GM23338 (cell line): ENCODE measurements at regions not wholly inside any gene's neighbourhood (a gene's known extent, or its start where the extent isn't known, plus 50 kb on each side); places are given as distances from the start of the nearest gene placed in this dataset.

ENCODE experiments used
- ATAC-seq: fragments of 200-7000 bp; cut with Tn5 transposase; 3 replicates; pipeline ENCODE4 v1.9.1; 2020
- DNase-seq: peaks from one replicate; pipeline ENCODE4 v3.0.0-alpha.2; 2015; ENCODE audit warnings: low spot score
- H2AFZ ChIP-seq: fragments of 200-600 bp; sonication (generic); 2 replicates; pipeline ENCODE4 v1.8.0; 2016; ENCODE audit warnings: antibody characterized with exemption, mild to moderate bottlenecking, moderate library complexity
- H3F3A ChIP-seq: fragments of 200-600 bp; sonication (generic); replicated peaks from 2 replicates; pipeline ENCODE4 v1.8.0; 2017; ENCODE audit warnings: antibody characterized with exemption, mixed run types, low read depth
- H3K27ac ChIP-seq: fragments of 200-600 bp; sonication (generic); 2 replicates; pipeline ENCODE4 v1.6.1; 2016; ENCODE audit warnings: low read depth
- H3K27me3 ChIP-seq: fragments of 200-600 bp; sonication (generic); 2 replicates; pipeline ENCODE4 v1.8.0; 2016; ENCODE audit warnings: mild to moderate bottlenecking, mixed run types, moderate library complexity; ENCODE audit not compliant: insufficient read depth
- H3K36me3 ChIP-seq: fragments of 200-600 bp; sonication (generic); 2 replicates; pipeline ENCODE4 v1.8.0; 2016; ENCODE audit warnings: mild to moderate bottlenecking; ENCODE audit not compliant: insufficient read depth
- H3K4me1 ChIP-seq: fragments of 200-600 bp; sonication (generic); 2 replicates; pipeline ENCODE4 v1.8.0; 2016; ENCODE audit warnings: mild to moderate bottlenecking, moderate library complexity; ENCODE audit not compliant: insufficient read depth
- H3K4me2 ChIP-seq: fragments of 200-600 bp; sonication (generic); 2 replicates; pipeline ENCODE4 v1.7.1; 2017; ENCODE audit warnings: mixed run types
- H3K4me3 ChIP-seq: fragments of 200-600 bp; sonication (generic); 2 replicates; pipeline ENCODE4 v1.6.1; 2016; ENCODE audit warnings: mixed run types
- H3K79me2 ChIP-seq: fragments of 200-600 bp; sonication (generic); replicated peaks from 2 replicates; pipeline ENCODE4 v1.8.0; 2017; ENCODE audit warnings: mild to moderate bottlenecking; ENCODE audit not compliant: insufficient read depth
- H3K9me2 ChIP-seq: fragments of 200-600 bp; sonication (generic); 2 replicates; pipeline ENCODE4 v1.8.0; 2017; ENCODE audit not compliant: insufficient read depth
- H4K20me1 ChIP-seq: fragments of 200-600 bp; sonication (generic); replicated peaks from 2 replicates; pipeline ENCODE4 v1.8.0; 2017; ENCODE audit warnings: mild to moderate bottlenecking; ENCODE audit not compliant: insufficient read depth
- H3K27ac Mint-ChIP-seq: 2 replicates; pipeline ENCODE4 v1.8.0; 2020; ENCODE audit warnings: inconsistent platforms, mild to moderate bottlenecking, moderate library complexity, mixed read lengths
- H3K27me3 Mint-ChIP-seq: 3 replicates; pipeline ENCODE4 v1.8.0; 2022; ENCODE audit warnings: low read depth, mild to moderate bottlenecking, moderate library complexity, mixed read lengths, inconsistent platforms; ENCODE audit not compliant: insufficient read depth, poor library complexity
- H3K36me3 Mint-ChIP-seq: 3 replicates; pipeline ENCODE4 v1.8.0; 2021; ENCODE audit warnings: low read depth, mild to moderate bottlenecking, inconsistent platforms, moderate library complexity, mixed read lengths
- H3K4me1 Mint-ChIP-seq: 3 replicates; pipeline ENCODE4 v1.8.0; 2020; ENCODE audit warnings: mild to moderate bottlenecking, inconsistent platforms, mixed read lengths
- H3K4me3 Mint-ChIP-seq: 3 replicates; pipeline ENCODE4 v1.8.0; 2021; ENCODE audit warnings: moderate library complexity, mild to moderate bottlenecking, inconsistent platforms, mixed read lengths
- H3K9me3 Mint-ChIP-seq: 3 replicates; pipeline ENCODE4 v1.8.0; 2020; ENCODE audit warnings: moderate library complexity, mild to moderate bottlenecking, inconsistent platforms, mixed read lengths
- CREB1 ChIP-seq: fragments of 250-450 bp; sonication (Bioruptor Pico); IDR thresholded peaks from 2 replicates; pipeline ENCODE4 v1.5.0; 2020; ENCODE audit warnings: low read depth, mild to moderate bottlenecking, moderate library complexity
- CTCF ChIP-seq, 2 experiments: fragments of 200-600 bp in 1 of 2; sonication (generic) in 1 of 2; conservative IDR thresholded peaks; 2 replicates each; pipeline versions ENCODE4 v1.5.1 to v1.6.1; 2016 to 2017; ENCODE audit warnings: antibody characterized with exemption in 2 of 2, low read depth in 2 of 2, mild to moderate bottlenecking in 2 of 2, moderate library complexity in 1 of 2
- ETS1 ChIP-seq: IDR thresholded peaks from 2 replicates; pipeline ENCODE4 v1.6.1; 2016; ENCODE audit warnings: antibody characterized with exemption
- EZH2 ChIP-seq: fragments of 200-600 bp; sonication (generic); IDR thresholded peaks from one replicate; pipeline ENCODE4 v1.8.0; 2017; ENCODE audit warnings: antibody characterized with exemption, mild to moderate bottlenecking, low read depth; ENCODE audit not compliant: unreplicated experiment
- EZH2phosphoT487 ChIP-seq: fragments of 200-600 bp; sonication (generic); IDR thresholded peaks from one replicate; pipeline ENCODE4 v1.8.1; 2018; ENCODE audit warnings: antibody characterized with exemption; ENCODE audit not compliant: unreplicated experiment
- JUNB ChIP-seq: IDR thresholded peaks from one replicate; pipeline ENCODE4 v1.6.1; 2016; ENCODE audit warnings: antibody characterized with exemption; ENCODE audit not compliant: unreplicated experiment
- NANOG ChIP-seq: IDR thresholded peaks from 2 replicates; pipeline ENCODE4 v1.6.1; 2016; ENCODE audit warnings: antibody characterized with exemption, borderline replicate concordance
- POLR2AphosphoS5 ChIP-seq: IDR thresholded peaks from 2 replicates; pipeline ENCODE4 v1.6.1; 2016; ENCODE audit warnings: antibody characterized with exemption, low read depth
- REST ChIP-seq: IDR thresholded peaks from one replicate; pipeline ENCODE4 v1.6.1; 2018; ENCODE audit warnings: antibody characterized with exemption; ENCODE audit not compliant: unreplicated experiment
- STAT1 ChIP-seq: IDR thresholded peaks from one replicate; pipeline ENCODE4 v1.6.1; 2016; ENCODE audit warnings: antibody characterized with exemption; ENCODE audit not compliant: unreplicated experiment
- ZNF114 ChIP-seq: fragments of 250-450 bp; sonication (Bioruptor Pico); IDR thresholded peaks from 2 replicates; pipeline ENCODE4 v1.5.0; 2020; ENCODE audit warnings: mild to moderate bottlenecking, moderate library complexity
- ZNF331 ChIP-seq: fragments of 250-450 bp; sonication (Bioruptor Pico); IDR thresholded peaks from 2 replicates; pipeline ENCODE4 v1.5.0; 2020; ENCODE audit warnings: low read depth, mild to moderate bottlenecking, moderate library complexity
- ZNF462 ChIP-seq: fragments of 250-450 bp; sonication (Bioruptor Pico); IDR thresholded peaks from 2 replicates; pipeline ENCODE4 v1.5.0; 2020; ENCODE audit warnings: mild to moderate bottlenecking, moderate library complexity

GRCh38 chr11:91303749-91304148 is 920.9 kb upstream of the FAT3 start:
- no peak overlapping the region for H3K27ac Mint-ChIP-seq
- ATAC-seq = no peak
- Histone ChIP-seq H3K4me1 (0 out of 2 replicates have a peak, but pooled peaks cover 8% of the 10 kb centered on the region), H2AFZ (no peak overlapping the region), H3K36me3 (no peaks in the 10 kb centered on the region), H3F3A (no peaks in the 10 kb centered on the region), H4K20me1 (no peaks in the 10 kb centered on the region), H3K27me3 (no peaks in the 10 kb centered on the region), H3K79me2 (no peaks in the 10 kb centered on the region), H3K27ac (no peak overlapping the region), H3K9me2 (no peaks in the 10 kb centered on the region), H3K4me3 (no peak overlapping the region), H3K4me2 (no peak overlapping the region)
- H3K4me3 Mint-ChIP-seq = no peak overlapping the region
- DNase-seq = no peak
- TF ChIP-seq ZNF114 (CRISPR knock-in tag) = no peak
- TF ChIP-seq CTCF (conservative IDR thresholded peaks at IDR 0.05; ENCODE audit: low read depth in 2 of 2) = no peak
- no peak for TF ChIP-seq EZH2phosphoT487
- no peak for TF ChIP-seq ZNF331
- no peak for TF ChIP-seq CREB1 (CRISPR knock-in tag)
- TF ChIP-seq STAT1 = no peak
- no peak for TF ChIP-seq ETS1
- no peak for TF ChIP-seq POLR2AphosphoS5
- TF ChIP-seq JUNB = no peak
- TF ChIP-seq REST = no peak
- TF ChIP-seq EZH2 = no peak
- TF ChIP-seq ZNF462 (CRISPR knock-in tag) = no peak
- TF ChIP-seq NANOG = no peak
- no peaks in the 10 kb centered on the region for H3K36me3 Mint-ChIP-seq
- H3K9me3 Mint-ChIP-seq = no peaks in the 10 kb centered on the region
- H3K27me3 Mint-ChIP-seq = no peaks in the 10 kb centered on the region
- H3K4me1 Mint-ChIP-seq = peaks cover 4% of the 10 kb centered on the region; the same call in 2 of the 3 replicates
